Erythroblast (primary cell): ENCODE measurements at regions not wholly inside any gene's neighbourhood (a gene's known extent, or its start where the extent isn't known, plus 50 kb on each side); places are given as distances from the start of the nearest gene placed in this dataset.

Source experiments
- GATA1 ChIP-seq: IDR thresholded peaks from 2 replicates; pipeline ENCODE4 v1.6.1; 2011; ENCODE audit warnings: low read depth, mild to moderate bottlenecking, control low read depth, low read length, moderate library complexity
- POLR2A ChIP-seq: IDR thresholded peaks from 2 replicates; pipeline ENCODE4 v1.6.1; 2011; ENCODE audit warnings: mild to moderate bottlenecking, low read length

GRCh38 chr9:88645172-88645878, 110.3 kb downstream of the NXNL2 start:
- TF ChIP-seq POLR2A: no peak
- TF ChIP-seq GATA1: no peak
